Spleen (tissue), 7 donors: ENCODE measurements at regions not wholly inside any gene's neighbourhood (a gene's known extent, or its start where the extent isn't known, plus 50 kb on each side); places are given as distances from the start of the nearest gene placed in this dataset.

Source experiments
- POLR2A ChIP-seq, 3 donors: fragments of 450-650 bp; IDR thresholded peaks; one replicate each; pipeline ENCODE4 v1.5.1; 2017; ENCODE audit warnings: antibody characterized with exemption in 3 of 3, mild to moderate bottlenecking in 1 of 3
- POLR2AphosphoS5 ChIP-seq, 3 donors: sonication (generic); formaldehyde crosslinking; IDR thresholded peaks; one replicate each; pipeline ENCODE4 v1.5.1; 2017; ENCODE audit warnings: antibody characterized with exemption in 3 of 3
- TF ChIP-seq, protein P1 (sequence below), 11 experiments: fragments of 200-600 bp in 7 of 11; fragments of 450-650 bp in 4 of 11; sonication (generic) in 4 of 11; IDR thresholded peaks in 8 of 11; conservative IDR thresholded peaks in 3 of 11; 1 replicate in 7 of 11; 2 replicates in 4 of 11; pipeline versions ENCODE4 v1.4.0 to v1.8.0; 2016 to 2021; ENCODE audit warnings: antibody characterized with exemption in 11 of 11, inconsistent platforms in 4 of 11, mild to moderate bottlenecking in 1 of 11
- donor health status: DM: no; HTN: no; CAD: no; lungs with moderate emphysema.
- donor health status: DM: no; HTN: no; CAD: no.
- donor health status: DM: no; HTN: no; CAD: no.

DNA sequence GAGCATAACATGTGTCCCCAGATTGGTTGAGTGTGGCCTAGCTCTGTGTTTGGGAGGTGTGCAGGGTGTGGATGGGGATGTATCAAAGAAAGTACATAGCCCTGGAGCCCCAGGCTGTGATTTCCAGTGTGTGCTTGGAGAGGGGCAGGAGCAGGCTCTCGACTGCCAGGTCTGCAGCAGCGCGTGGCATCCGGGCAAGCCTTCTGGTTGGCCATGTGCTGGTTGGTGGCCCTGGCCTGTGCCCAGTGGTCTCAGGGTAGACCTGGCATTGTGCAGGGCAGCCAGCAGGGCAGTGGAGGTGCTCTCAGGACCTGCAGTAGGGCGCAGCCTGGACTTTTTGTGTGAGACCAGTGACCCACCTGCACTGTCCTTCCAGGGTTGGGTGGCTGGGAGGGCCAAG, 231.5 kb downstream of the UBE3A start:
- TF ChIP-seq, protein P1, sequence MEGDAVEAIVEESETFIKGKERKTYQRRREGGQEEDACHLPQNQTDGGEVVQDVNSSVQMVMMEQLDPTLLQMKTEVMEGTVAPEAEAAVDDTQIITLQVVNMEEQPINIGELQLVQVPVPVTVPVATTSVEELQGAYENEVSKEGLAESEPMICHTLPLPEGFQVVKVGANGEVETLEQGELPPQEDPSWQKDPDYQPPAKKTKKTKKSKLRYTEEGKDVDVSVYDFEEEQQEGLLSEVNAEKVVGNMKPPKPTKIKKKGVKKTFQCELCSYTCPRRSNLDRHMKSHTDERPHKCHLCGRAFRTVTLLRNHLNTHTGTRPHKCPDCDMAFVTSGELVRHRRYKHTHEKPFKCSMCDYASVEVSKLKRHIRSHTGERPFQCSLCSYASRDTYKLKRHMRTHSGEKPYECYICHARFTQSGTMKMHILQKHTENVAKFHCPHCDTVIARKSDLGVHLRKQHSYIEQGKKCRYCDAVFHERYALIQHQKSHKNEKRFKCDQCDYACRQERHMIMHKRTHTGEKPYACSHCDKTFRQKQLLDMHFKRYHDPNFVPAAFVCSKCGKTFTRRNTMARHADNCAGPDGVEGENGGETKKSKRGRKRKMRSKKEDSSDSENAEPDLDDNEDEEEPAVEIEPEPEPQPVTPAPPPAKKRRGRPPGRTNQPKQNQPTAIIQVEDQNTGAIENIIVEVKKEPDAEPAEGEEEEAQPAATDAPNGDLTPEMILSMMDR (IDR thresholded peaks at IDR 0.05 in 8 of 11, conservative IDR thresholded peaks at IDR 0.05 in 3 of 11), result no peak
- TF ChIP-seq POLR2A (IDR thresholded peaks at IDR 0.05) (no peak), POLR2AphosphoS5 (IDR thresholded peaks at IDR 0.05) (no peak)
